B cell (primary cell): ENCODE measurements at regions not wholly inside any gene's neighbourhood (a gene's known extent, or its start where the extent isn't known, plus 50 kb on each side); places are given as distances from the start of the nearest gene placed in this dataset.

Experiments
- EZH2 ChIP-seq: IDR thresholded peaks from 2 replicates; pipeline ENCODE4 v1.6.1; 2012; ENCODE audit warnings: borderline replicate concordance, low read depth, mild to moderate bottlenecking, moderate library complexity, low read length; ENCODE audit not compliant: insufficient read depth, poor library complexity, severe bottlenecking
- TF ChIP-seq, protein P1 (sequence below): fragments of 200-600 bp; IDR thresholded peaks from one replicate; pipeline ENCODE4 v1.8.0; 2022; ENCODE audit warnings: antibody characterized with exemption, mild to moderate bottlenecking

DNA sequence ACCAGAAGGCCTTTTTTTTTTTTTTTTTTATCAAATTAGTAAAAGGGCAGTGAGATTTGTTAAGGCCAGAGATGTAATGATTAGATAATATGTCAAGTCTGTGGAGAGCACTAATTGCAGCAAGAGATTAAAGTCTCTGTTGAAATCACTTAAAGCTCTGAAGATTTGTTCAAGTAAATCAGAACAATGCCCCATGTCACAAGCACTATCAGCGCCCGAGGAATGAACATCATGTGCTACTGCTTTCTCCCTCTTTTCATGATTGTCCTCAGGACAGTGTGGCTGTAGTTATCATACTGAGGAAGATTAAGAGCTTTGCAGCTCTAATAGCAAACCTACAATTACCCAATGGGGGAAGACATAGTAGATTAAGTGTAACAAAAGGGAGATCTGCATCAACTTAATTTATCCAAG is 71.1 kb downstream of the TDRD15 start:
- TF ChIP-seq, protein P1, sequence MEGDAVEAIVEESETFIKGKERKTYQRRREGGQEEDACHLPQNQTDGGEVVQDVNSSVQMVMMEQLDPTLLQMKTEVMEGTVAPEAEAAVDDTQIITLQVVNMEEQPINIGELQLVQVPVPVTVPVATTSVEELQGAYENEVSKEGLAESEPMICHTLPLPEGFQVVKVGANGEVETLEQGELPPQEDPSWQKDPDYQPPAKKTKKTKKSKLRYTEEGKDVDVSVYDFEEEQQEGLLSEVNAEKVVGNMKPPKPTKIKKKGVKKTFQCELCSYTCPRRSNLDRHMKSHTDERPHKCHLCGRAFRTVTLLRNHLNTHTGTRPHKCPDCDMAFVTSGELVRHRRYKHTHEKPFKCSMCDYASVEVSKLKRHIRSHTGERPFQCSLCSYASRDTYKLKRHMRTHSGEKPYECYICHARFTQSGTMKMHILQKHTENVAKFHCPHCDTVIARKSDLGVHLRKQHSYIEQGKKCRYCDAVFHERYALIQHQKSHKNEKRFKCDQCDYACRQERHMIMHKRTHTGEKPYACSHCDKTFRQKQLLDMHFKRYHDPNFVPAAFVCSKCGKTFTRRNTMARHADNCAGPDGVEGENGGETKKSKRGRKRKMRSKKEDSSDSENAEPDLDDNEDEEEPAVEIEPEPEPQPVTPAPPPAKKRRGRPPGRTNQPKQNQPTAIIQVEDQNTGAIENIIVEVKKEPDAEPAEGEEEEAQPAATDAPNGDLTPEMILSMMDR, result no peak
- no peak for TF ChIP-seq EZH2
